SK-N-SH (cell line): ENCODE measurements at regions not wholly inside any gene's neighbourhood (a gene's known extent, or its start where the extent isn't known, plus 50 kb on each side); places are given as distances from the start of the nearest gene placed in this dataset.

Experiments used
- CTCF ChIA-PET: fragments of 300-600, 350-600 bp; formaldehyde crosslinking; extraction: SDS; loops from one replicate; lab custom pipeline; 2021; lab: Yijun Ruan, JAX
- POLR2A ChIA-PET: fragments of 350-600 bp; sonication (Branson Sonifier 250); formaldehyde crosslinking; extraction: SDS; loops from one replicate; lab custom pipeline; 2020; ENCODE audit warnings: antibody characterized with exemption, inconsistent platforms; lab: Yijun Ruan, JAX
- DNase-seq: peaks from one replicate; pipeline ENCODE4 v3.0.0; 2012
- H2AFZ ChIP-seq: fragments of 200-600 bp; sonication (generic); 2 replicates; pipeline ENCODE4 v1.8.1; 2016; ENCODE audit warnings: antibody characterized with exemption, mild to moderate bottlenecking, low read depth
- H3F3A ChIP-seq: fragments of 200-600 bp; sonication (generic); replicated peaks from 2 replicates; pipeline ENCODE3; 2016; ENCODE audit warnings: antibody characterized with exemption, mild to moderate bottlenecking; ENCODE audit not compliant: insufficient read depth
- H3K27ac ChIP-seq, 2 experiments: fragments of 200-500 bp in 1 of 2; fragments of 200-600 bp in 1 of 2; sonication (Bioruptor generic) in 1 of 2; sonication (generic), shearing (Covaris generic) in 1 of 2; 2 replicates each; pipeline versions ENCODE4 v1.5.1 to v1.6.1; 2014 to 2016; ENCODE audit warnings: low read depth in 2 of 2, inconsistent platforms in 1 of 2, low read length in 1 of 2, mild to moderate bottlenecking in 1 of 2, mixed read lengths in 1 of 2
- H3K27me3 ChIP-seq: fragments of 200-600 bp; sonication (generic), shearing (Covaris generic); 2 replicates; pipeline ENCODE4 v1.6.1; 2016; ENCODE audit warnings: mixed run types; ENCODE audit not compliant: insufficient read depth
- H3K36me3 ChIP-seq, 2 experiments: fragments of 200-500 bp in 1 of 2; fragments of 200-600 bp in 1 of 2; sonication (Bioruptor generic) in 1 of 2; sonication (generic) in 1 of 2; replicated peaks in 1 of 2; 2 replicates each; pipeline versions ENCODE3 to v1.5.1; 2014 to 2016; ENCODE audit warnings: low read length in 1 of 2, mild to moderate bottlenecking in 1 of 2; ENCODE audit not compliant: insufficient read depth in 2 of 2, control insufficient read depth in 1 of 2
- H3K4me1 ChIP-seq, 2 experiments: fragments of 200-500 bp in 1 of 2; fragments of 200-600 bp in 1 of 2; sonication (Bioruptor generic) in 1 of 2; sonication (generic), shearing (Covaris generic) in 1 of 2; 2 replicates each; pipeline versions ENCODE4 v1.5.1 to v1.6.1; 2014 to 2016; ENCODE audit warnings: low read depth in 1 of 2, low read length in 1 of 2, mixed run types in 1 of 2; ENCODE audit not compliant: insufficient read depth in 2 of 2, control insufficient read depth in 1 of 2
- H3K4me2 ChIP-seq: fragments of 200-600 bp; sonication (generic), shearing (Covaris generic); 2 replicates; pipeline ENCODE4 v1.6.1; 2017; ENCODE audit warnings: mixed run types
- H3K4me3 ChIP-seq, 2 experiments: fragments of 200-500 bp in 1 of 2; fragments of 200-600 bp in 1 of 2; sonication (Bioruptor generic) in 1 of 2; sonication (generic), shearing (Covaris generic) in 1 of 2; 2 replicates each; pipeline versions ENCODE4 v1.5.1 to v1.8.1; 2014 to 2016; ENCODE audit warnings: low read depth in 2 of 2, inconsistent platforms in 1 of 2, low read length in 1 of 2, mild to moderate bottlenecking in 1 of 2, mixed read lengths in 1 of 2, moderate library complexity in 1 of 2
- H3K79me2 ChIP-seq: fragments of 200-600 bp; sonication (generic); 2 replicates; pipeline ENCODE4 v1.8.1; 2017; ENCODE audit warnings: mild to moderate bottlenecking; ENCODE audit not compliant: insufficient read depth
- H3K9ac ChIP-seq: fragments of 200-600 bp; sonication (generic); 2 replicates; pipeline ENCODE4 v1.6.1; 2017; ENCODE audit warnings: mixed run types
- H3K9me2 ChIP-seq: fragments of 200-600 bp; sonication (generic); 2 replicates; pipeline ENCODE4 v1.6.1; 2017; ENCODE audit warnings: mixed run types
- H3K9me3 ChIP-seq: fragments of 200-600 bp; sonication (generic); 2 replicates; pipeline ENCODE4 v1.6.1; 2017; ENCODE audit warnings: mixed run types, mild to moderate bottlenecking, moderate library complexity
- H4K20me1 ChIP-seq: fragments of 200-600 bp; sonication (generic); 2 replicates; pipeline ENCODE4 v1.6.1; 2017; ENCODE audit warnings: mild to moderate bottlenecking, mixed run types; ENCODE audit not compliant: insufficient read depth
- CHD2 ChIP-seq: fragments of 150-350 bp; IDR thresholded peaks from 2 replicates; pipeline ENCODE4 v1.6.1; 2018; ENCODE audit warnings: low read length; ENCODE audit not compliant: partially characterized antibody
- CTCF ChIP-seq: fragments of 200-600 bp; sonication (generic); IDR thresholded peaks from 2 replicates; pipeline ENCODE4 v1.6.1; 2017; ENCODE audit warnings: antibody characterized with exemption, mild to moderate bottlenecking, moderate library complexity
- EZH2phosphoT487 ChIP-seq: fragments of 200-600 bp; sonication (generic); IDR thresholded peaks from 2 replicates; pipeline ENCODE4 v1.6.1; 2017; ENCODE audit warnings: low read depth, mixed run types, mild to moderate bottlenecking, antibody characterized with exemption, moderate library complexity, borderline replicate concordance
- FOXJ3 ChIP-seq: sonication (generic); formaldehyde crosslinking; IDR thresholded peaks from 2 replicates; pipeline ENCODE4 v1.5.1; 2020; ENCODE audit warnings: mild to moderate bottlenecking, missing genetic modification reagents
- FOXM1 ChIP-seq: IDR thresholded peaks from 2 replicates; pipeline ENCODE4 v1.4.0; 2012; ENCODE audit warnings: low read depth, mild to moderate bottlenecking
- GATA2 ChIP-seq: sonication (generic); formaldehyde crosslinking; IDR thresholded peaks from 2 replicates; pipeline ENCODE4 v1.5.0; 2020; ENCODE audit warnings: mild to moderate bottlenecking, missing genetic modification reagents
- IRF3 ChIP-seq: fragments of 150-350 bp; IDR thresholded peaks from 2 replicates; pipeline ENCODE4 v1.6.1; 2016; ENCODE audit warnings: mild to moderate bottlenecking, low read depth, low read length
- JUND ChIP-seq: IDR thresholded peaks from 2 replicates; pipeline ENCODE4 v1.4.0; 2012
- MXI1 ChIP-seq: IDR thresholded peaks from 2 replicates; pipeline ENCODE4 v1.6.1; 2012; ENCODE audit warnings: mild to moderate bottlenecking, low read depth, low read length, improper control_type of control experiment
- NRF1 ChIP-seq: IDR thresholded peaks from 2 replicates; pipeline ENCODE4 v1.6.1; 2012; ENCODE audit warnings: low read depth, mild to moderate bottlenecking, low read length
- PBX3 ChIP-seq: IDR thresholded peaks from 2 replicates; pipeline ENCODE4; 2012
- POLR2AphosphoS5 ChIP-seq: IDR thresholded peaks from 2 replicates; pipeline ENCODE4 v1.6.1; 2012; ENCODE audit warnings: low read depth, low read length
- RFX5 ChIP-seq: IDR thresholded peaks from 2 replicates; pipeline ENCODE4 v1.6.1; 2012; ENCODE audit warnings: mild to moderate bottlenecking, improper control_type of control experiment, low read length
- SIN3A ChIP-seq: IDR thresholded peaks from 2 replicates; pipeline ENCODE4 v1.6.1; 2012; ENCODE audit warnings: low read depth, mild to moderate bottlenecking, low read length, moderate library complexity, borderline replicate concordance
- SMC3 ChIP-seq: IDR thresholded peaks from 2 replicates; pipeline ENCODE4 v1.6.1; 2012; ENCODE audit warnings: low read depth, low read length, improper control_type of control experiment
- TCF12 ChIP-seq: IDR thresholded peaks from 2 replicates; pipeline ENCODE4 v1.4.0; 2012
- TEAD4 ChIP-seq: IDR thresholded peaks from 2 replicates; pipeline ENCODE4 v1.4.0; 2012; ENCODE audit warnings: mild to moderate bottlenecking, borderline replicate concordance; ENCODE audit not compliant: insufficient read depth
- USF2 ChIP-seq: fragments of 150-350 bp; IDR thresholded peaks from 2 replicates; pipeline ENCODE4 v1.6.1; 2017; ENCODE audit warnings: antibody characterized with exemption, low read length, low read depth, borderline replicate concordance
- WGBS: methylation state at CpG from one replicate; pipeline ENCODE4 v1.1.6; 2017; ENCODE audit warnings: low lambda C conversion rate; 5-methylcytosine and 5-hydroxymethylcytosine counted together
- TF ChIP-seq, protein P1 (sequence below): IDR thresholded peaks from 2 replicates; pipeline ENCODE4 v1.4.0; 2012; ENCODE audit warnings: low read depth, borderline replicate concordance

DNA sequence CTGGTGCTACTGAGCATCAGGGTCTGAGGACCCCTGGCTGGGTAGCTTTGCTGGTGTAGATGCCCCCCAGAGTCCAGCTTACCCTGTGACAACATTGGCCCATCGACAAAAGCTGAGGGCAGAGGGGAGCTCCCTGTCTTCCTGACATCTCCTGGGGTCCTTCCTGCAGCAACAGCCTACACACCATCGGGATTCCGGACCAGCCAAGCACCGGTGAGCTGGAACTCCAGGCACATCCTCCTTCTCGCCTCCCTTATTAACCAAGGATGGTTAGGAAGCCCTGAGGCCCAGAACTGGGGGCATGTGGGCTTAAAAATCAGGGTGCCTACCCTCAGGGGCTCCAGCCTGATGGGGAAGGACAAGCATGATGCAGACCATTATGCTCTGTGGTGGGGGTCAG is 658.0 kb downstream of the PTPRU start:
- Histone ChIP-seq H3K79me2 (no peaks in the 10 kb centered on the region), H3K27ac (no peak overlapping the region), H3K27me3 (no peaks in the 10 kb centered on the region), H3K4me2 (no peak overlapping the region), H3K9me2 (no peaks in the 10 kb centered on the region), H3K4me3 (no peak overlapping the region), H3F3A (no peaks in the 10 kb centered on the region), H3K9me3 (no peaks in the 10 kb centered on the region), H3K9ac (no peak overlapping the region), H3K4me1 (no peaks in the 10 kb centered on the region; a peak in 1 of 4 replicates), H3K36me3 (no peaks in the 10 kb centered on the region), H4K20me1 (no peaks in the 10 kb centered on the region), H2AFZ (no peak overlapping the region)
- DNase-seq, result no peak
- POLR2A ChIA-PET, result no interaction called here
- CTCF ChIA-PET, result interaction anchor here (1.2 to 1.3 kb wide), 2 partner anchors 34 to 191 kb away, joined by 3 read pairs; no protein-coding TSS in a partner anchor
- WGBS, result 20% methylated on average over 3 of the region's 5 CpGs
- TF ChIP-seq TEAD4, result no peak
- TF ChIP-seq NRF1, result no peak
- no peak for TF ChIP-seq CTCF
- TF ChIP-seq, protein P1, sequence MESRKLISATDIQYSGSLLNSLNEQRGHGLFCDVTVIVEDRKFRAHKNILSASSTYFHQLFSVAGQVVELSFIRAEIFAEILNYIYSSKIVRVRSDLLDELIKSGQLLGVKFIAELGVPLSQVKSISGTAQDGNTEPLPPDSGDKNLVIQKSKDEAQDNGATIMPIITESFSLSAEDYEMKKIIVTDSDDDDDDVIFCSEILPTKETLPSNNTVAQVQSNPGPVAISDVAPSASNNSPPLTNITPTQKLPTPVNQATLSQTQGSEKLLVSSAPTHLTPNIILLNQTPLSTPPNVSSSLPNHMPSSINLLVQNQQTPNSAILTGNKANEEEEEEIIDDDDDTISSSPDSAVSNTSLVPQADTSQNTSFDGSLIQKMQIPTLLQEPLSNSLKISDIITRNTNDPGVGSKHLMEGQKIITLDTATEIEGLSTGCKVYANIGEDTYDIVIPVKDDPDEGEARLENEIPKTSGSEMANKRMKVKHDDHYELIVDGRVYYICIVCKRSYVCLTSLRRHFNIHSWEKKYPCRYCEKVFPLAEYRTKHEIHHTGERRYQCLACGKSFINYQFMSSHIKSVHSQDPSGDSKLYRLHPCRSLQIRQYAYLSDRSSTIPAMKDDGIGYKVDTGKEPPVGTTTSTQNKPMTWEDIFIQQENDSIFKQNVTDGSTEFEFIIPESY, result no peak

DNA sequence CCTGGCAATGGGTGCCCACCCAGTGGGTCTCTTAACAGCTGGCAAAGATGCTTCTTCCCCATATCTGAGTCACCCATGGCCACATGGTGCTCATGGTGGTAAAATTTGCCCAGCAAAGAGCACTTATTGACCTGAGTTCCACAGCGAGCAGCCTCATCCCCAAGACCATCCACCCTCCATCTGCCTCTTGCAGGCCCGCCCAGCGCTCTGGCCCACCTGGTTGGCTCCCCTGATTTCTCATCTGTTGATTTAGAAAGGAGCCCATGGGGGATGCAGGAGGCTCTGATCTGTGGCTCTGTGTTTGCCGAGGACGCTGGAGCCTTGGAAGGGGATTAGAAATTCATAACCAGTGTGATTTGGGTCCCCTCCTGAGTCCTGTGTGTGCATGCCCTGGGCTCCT is 657.5 kb downstream of the PTPRU start:
- Histone ChIP-seq H2AFZ (no peak overlapping the region), H3K4me3 (no peak overlapping the region), H3K9me3 (no peaks in the 10 kb centered on the region), H3K79me2 (no peaks in the 10 kb centered on the region), H3K4me2 (no peak overlapping the region), H3K27me3 (no peaks in the 10 kb centered on the region), H3K4me1 (no peaks in the 10 kb centered on the region; a peak in 1 of 4 replicates), H3K9me2 (no peaks in the 10 kb centered on the region), H4K20me1 (no peaks in the 10 kb centered on the region), H3K9ac (no peak overlapping the region), H3K36me3 (no peaks in the 10 kb centered on the region), H3K27ac (no peak overlapping the region), H3F3A (no peaks in the 10 kb centered on the region)
- ChIA-PET CTCF (interaction anchor here (0.9 to 1.2 kb wide), 2 partner anchors 12 to 192 kb away, joined by 3 read pairs; no protein-coding TSS in a partner anchor), POLR2A (no interaction called here)
- 58% methylated on average over 5 of the region's 5 CpGs for WGBS
- DNase-seq, result no peak
- TF ChIP-seq GATA2 (CRISPR knock-in tag), result no peak
- TF ChIP-seq EZH2phosphoT487, result no peak
- no peak for TF ChIP-seq TEAD4
- no peak for TF ChIP-seq SIN3A
- no peak for TF ChIP-seq PBX3
- TF ChIP-seq IRF3, result no peak
- no peak for TF ChIP-seq CTCF
- TF ChIP-seq CHD2, result no peak
- no peak for TF ChIP-seq USF2
- TF ChIP-seq FOXM1, result no peak
- no peak for TF ChIP-seq TCF12
- no peak for TF ChIP-seq POLR2AphosphoS5
- TF ChIP-seq JUND, result no peak
- no peak for TF ChIP-seq MXI1
- TF ChIP-seq SMC3, result no peak
- no peak for TF ChIP-seq FOXJ3 (CRISPR knock-in tag)
- no peak for TF ChIP-seq RFX5
